ENCODE measurements at regions not wholly inside any gene's neighbourhood (a gene's known extent, or its start where the extent isn't known, plus 50 kb on each side); places are given as distances from the start of the nearest gene placed in this dataset.

DNA sequence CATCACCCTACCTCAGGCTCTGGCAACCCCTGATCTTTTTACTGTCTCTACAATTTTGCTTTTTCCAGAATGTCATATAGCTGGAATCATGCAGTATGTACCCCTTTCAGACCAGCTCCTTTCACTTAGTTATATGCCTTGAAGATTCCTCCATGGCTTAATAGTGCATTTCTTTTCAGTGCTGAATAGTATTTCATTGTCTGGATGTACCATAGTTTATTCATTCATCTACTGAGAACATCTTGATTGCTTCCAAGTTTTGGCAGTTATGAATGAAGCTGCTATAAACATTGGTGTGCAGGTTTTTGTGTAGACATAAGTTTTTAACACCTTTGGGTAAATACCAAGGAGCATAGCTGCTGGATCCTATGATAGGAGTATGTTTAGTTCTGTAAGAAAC, 50.8 kb upstream of the ANP32A start:
- no peak for DNase-seq (ENCODE audit: low read depth in 2 of 2)

DNA sequence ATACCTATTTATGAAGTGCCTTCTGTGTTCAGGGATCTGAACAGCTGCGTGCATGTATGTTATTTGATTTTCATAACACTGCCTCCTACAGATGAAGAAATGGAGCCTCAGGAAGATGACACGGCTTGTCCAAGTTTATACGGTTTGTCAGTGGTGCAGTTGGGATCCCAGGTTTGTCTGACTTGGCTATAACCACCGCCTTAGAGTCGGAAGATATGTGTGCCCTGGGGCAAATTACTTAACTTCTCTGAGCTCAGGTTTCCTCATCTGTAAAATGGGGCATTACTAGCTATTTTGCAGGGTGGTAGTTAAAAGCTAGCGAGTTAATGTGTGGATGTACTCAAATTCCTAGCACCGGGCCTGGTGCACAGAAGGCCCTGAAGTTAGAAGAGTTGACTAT, 54.1 kb upstream of the ANP32A start:
- no peak for DNase-seq (ENCODE audit: low read depth in 2 of 2)

DNA sequence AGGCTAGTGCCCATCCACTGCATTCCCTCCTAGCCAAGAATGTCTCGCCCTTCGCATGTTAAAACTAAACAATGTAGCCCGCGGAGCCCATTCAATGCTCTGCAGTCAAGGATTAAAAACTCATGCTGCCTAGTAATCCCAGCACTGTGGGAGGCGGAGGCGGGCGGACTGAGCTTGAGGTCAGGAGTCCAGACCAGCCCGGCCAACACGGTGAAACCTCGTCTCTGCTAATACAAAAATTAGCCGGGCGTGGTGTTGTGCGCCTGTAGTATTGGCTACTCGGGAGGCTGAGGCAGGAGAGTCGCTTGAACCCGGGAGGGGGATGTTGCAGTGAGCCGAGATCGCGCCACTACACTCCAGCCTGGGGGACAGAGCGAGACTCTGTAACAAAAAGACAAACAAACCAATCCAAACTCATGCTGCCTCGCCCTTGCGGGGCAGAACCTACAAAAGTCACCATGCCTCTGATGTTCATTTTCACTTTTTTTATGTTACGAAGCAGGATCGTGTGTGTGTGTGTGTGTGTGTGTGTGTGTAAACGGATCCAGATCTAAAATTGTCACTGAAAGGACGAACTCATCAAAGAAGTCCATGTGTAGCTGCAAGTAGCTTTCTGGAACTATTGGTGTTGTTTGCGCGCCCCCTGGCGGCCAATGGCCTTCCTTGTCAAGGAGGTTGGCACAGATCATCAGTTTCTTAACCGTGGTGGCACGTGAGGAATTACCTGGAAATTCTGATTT, 54.8 kb upstream of the SPESP1 start:
- DNase-seq (ENCODE audit: low read depth in 2 of 2) = peak; percentile 71 to 82

- no peak for DNase-seq (ENCODE audit: low read depth in 2 of 2)
Measured at GRCh38 chr15:68877626-68878025, 52.7 kb upstream of the SPESP1 start.

GRCh38 chr15:68880382-68880781, 49.9 kb upstream of the SPESP1 start:
- DNase-seq (ENCODE audit: low read depth in 2 of 2) = no peak

All from stimulated activated CD8-positive, alpha-beta memory T cell treated with anti-CD3 and anti-CD28 coated beads, Interleukin-15, amount 100 ng/mL, for 4 hours (primary cell).